ENCODE measurements at regions not wholly inside any gene's neighbourhood (a gene's known extent, or its start where the extent isn't known, plus 50 kb on each side); places are given as distances from the start of the nearest gene placed in this dataset.

DNA sequence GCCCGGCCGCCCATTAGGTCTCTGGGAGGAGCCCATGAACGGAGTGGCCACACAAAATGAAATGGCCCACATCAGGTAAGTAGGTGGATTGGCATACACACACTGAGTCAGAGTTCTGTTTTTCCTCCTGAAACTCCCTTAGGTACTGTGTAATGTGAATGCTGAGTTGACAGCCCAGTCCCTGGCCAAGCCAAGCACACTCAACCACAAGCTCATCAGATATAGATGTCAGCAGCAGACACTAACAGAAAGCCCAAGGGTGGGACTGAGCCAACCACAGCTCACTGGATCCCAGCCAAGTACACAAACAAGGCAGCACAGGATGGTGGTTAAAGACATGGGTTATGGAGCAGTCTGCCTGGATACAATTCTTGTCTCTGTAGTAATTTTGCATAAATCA lies 403.4 kb downstream of the GJA1 start:
- no peak overlapping the region for H3K27ac ChIP-seq (ENCODE audit: low read depth, low read length)
- peaks cover 8% of the 10 kb centered on the region for H3K4me1 ChIP-seq (ENCODE audit: control insufficient read depth, insufficient read depth, low read length, unreplicated experiment)
- no peak overlapping the region for H3K4me3 ChIP-seq (ENCODE audit: low read depth, low read length)
- no peaks in the 10 kb centered on the region for H3K27me3 ChIP-seq (ENCODE audit: insufficient read depth, low read length)
- H3K36me3 ChIP-seq (ENCODE audit: insufficient read depth, low read length): no peaks in the 10 kb centered on the region
- no peak overlapping the region for H2AFZ ChIP-seq (ENCODE audit: low read length, unreplicated experiment)
- H3K79me2 ChIP-seq (ENCODE audit: control insufficient read depth, insufficient read depth, low read length, unreplicated experiment): no peaks in the 10 kb centered on the region

DNA sequence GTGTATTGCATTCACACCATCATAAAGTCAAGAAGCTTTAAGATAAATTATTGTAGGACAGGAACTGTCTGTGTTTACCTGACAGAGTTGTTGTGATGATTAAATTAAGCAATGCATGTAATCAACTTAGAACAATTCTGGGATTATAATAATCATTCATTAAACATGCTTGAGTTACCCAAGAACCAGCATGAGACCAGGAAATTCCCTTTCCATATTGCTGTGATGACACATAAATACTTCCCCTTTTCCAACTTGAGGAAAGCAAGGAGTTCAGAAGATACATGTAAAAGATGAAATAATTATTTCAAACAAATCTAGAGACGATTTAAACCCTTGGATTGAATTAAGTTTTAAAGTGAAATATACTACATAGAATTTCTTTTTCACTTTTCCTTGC lies 404.4 kb downstream of the GJA1 start:
- H3K4me3 ChIP-seq (ENCODE audit: low read depth, low read length): no peak overlapping the region
- H3K36me3 ChIP-seq (ENCODE audit: insufficient read depth, low read length): no peaks in the 10 kb centered on the region
- no peak overlapping the region for H3K27ac ChIP-seq (ENCODE audit: low read depth, low read length)
- H3K27me3 ChIP-seq (ENCODE audit: insufficient read depth, low read length): no peaks in the 10 kb centered on the region
- no peak overlapping the region for H2AFZ ChIP-seq (ENCODE audit: low read length, unreplicated experiment)
- peaks cover 8% of the 10 kb centered on the region for H3K4me1 ChIP-seq (ENCODE audit: control insufficient read depth, insufficient read depth, low read length, unreplicated experiment)
- no peaks in the 10 kb centered on the region for H3K79me2 ChIP-seq (ENCODE audit: control insufficient read depth, insufficient read depth, low read length, unreplicated experiment)

DNA sequence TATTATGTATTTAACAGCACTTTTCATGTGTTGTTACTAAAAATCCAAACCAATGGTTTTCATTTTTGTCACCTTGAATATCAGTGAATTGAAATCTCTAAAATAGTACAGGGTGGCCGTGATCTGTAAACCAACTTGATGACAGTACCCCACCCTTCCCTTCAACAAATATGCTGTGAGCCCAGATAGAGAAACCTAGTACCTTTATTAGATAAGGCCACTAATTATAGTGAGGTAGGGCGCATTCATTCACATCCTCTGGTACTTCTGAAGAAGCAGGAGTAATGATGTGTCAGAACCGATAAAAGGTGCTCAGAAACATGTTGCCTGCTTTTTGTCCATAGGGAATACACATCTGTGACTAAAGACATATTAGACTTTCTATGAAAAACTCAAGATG lies 409.5 kb downstream of the GJA1 start:
- H3K4me1 ChIP-seq (ENCODE audit: control insufficient read depth, insufficient read depth, low read length, unreplicated experiment): peaks cover 9% of the 10 kb centered on the region
- H3K27ac ChIP-seq (ENCODE audit: low read depth, low read length): no peak overlapping the region
- H3K36me3 ChIP-seq (ENCODE audit: insufficient read depth, low read length): no peaks in the 10 kb centered on the region
- no peaks in the 10 kb centered on the region for H3K27me3 ChIP-seq (ENCODE audit: insufficient read depth, low read length)
- no peak overlapping the region for H2AFZ ChIP-seq (ENCODE audit: low read length, unreplicated experiment)
- H3K79me2 ChIP-seq (ENCODE audit: control insufficient read depth, insufficient read depth, low read length, unreplicated experiment): no peaks in the 10 kb centered on the region
- no peak overlapping the region for H3K4me3 ChIP-seq (ENCODE audit: low read depth, low read length)

DNA sequence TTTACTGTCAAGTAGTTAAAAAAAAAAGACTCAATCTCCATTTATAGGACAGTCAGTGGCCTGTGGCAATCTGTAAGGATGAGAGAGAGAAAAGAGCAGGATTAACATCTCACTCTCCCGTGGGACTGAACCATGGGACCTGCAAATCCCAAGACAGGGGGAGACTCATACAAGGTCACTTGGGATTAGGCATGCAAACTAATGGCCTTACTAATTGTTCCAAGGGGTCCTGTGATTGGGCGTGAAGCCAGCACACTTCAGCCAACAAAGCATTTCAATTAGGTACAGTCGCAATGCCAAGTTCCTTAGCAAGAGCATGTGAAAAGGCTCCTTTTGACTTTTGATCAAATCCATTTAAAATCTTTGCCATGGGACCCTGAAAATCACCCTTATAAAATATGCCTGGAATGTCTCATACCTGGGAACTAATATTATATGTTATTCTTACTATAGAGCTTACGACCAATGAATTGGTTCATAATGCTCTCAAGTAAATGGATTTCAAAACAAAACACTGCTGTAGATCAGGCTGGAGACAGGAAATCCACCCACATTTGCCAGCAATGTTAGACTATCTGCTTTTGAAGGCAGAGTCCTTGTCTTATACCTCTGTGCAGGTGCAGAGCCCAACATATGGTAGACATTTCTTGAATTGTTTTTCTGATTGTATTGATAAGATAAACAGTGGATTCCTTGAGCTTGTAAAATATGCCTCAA lies 412.5 kb downstream of the GJA1 start:
- Histone ChIP-seq H3K4me3 (ENCODE audit: low read depth, low read length) (no peak overlapping the region), H3K27me3 (ENCODE audit: insufficient read depth, low read length) (no peaks in the 10 kb centered on the region), H3K36me3 (ENCODE audit: insufficient read depth, low read length) (no peaks in the 10 kb centered on the region), H3K79me2 (ENCODE audit: control insufficient read depth, insufficient read depth, low read length, unreplicated experiment) (no peaks in the 10 kb centered on the region), H3K27ac (ENCODE audit: low read depth, low read length) (no peak overlapping the region), H3K4me1 (ENCODE audit: control insufficient read depth, insufficient read depth, low read length, unreplicated experiment) (peaks cover 9% of the 10 kb centered on the region), H2AFZ (ENCODE audit: low read length, unreplicated experiment) (no peak overlapping the region)

DNA sequence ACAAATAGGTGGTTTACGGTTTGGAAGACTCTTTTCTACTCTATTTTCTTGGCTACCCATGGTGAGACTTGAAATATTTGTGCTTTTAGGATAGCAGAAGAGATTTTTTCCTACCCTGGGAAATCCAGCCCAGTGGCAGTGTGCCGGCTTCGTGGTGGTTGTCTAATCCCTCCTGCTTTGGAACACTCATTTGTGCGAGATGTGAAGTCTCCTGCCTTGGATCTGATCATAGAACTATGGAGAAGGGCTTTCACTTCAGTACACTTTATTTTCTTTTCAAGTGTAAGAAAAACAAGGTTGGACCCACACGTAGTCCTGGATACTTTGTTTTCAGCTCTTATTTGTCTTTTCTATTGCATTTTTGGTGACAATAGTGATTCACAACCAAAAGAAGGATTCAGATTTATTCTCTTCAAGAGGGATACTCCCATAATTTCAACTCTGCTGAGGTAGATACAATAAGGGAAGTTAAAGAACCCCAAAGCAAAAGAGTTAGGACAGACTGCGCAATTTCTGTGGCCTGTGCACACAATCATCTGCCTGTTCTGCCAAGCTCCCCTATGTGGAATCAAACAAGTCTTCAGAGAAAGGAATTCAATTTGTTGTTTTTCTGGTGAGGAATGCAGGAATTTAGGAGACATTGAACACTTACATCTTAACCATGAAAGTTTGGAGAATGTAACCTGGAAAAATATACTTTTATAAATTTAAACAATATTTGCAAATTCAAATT lies 413.2 kb downstream of the GJA1 start:
- peaks cover 9% of the 10 kb centered on the region for H3K4me1 ChIP-seq (ENCODE audit: control insufficient read depth, insufficient read depth, low read length, unreplicated experiment)
- H3K27me3 ChIP-seq (ENCODE audit: insufficient read depth, low read length): no peaks in the 10 kb centered on the region
- H2AFZ ChIP-seq (ENCODE audit: low read length, unreplicated experiment): no peak overlapping the region
- no peaks in the 10 kb centered on the region for H3K36me3 ChIP-seq (ENCODE audit: insufficient read depth, low read length)
- no peak overlapping the region for H3K27ac ChIP-seq (ENCODE audit: low read depth, low read length)
- no peak overlapping the region for H3K4me3 ChIP-seq (ENCODE audit: low read depth, low read length)
- H3K79me2 ChIP-seq (ENCODE audit: control insufficient read depth, insufficient read depth, low read length, unreplicated experiment): no peaks in the 10 kb centered on the region

DNA sequence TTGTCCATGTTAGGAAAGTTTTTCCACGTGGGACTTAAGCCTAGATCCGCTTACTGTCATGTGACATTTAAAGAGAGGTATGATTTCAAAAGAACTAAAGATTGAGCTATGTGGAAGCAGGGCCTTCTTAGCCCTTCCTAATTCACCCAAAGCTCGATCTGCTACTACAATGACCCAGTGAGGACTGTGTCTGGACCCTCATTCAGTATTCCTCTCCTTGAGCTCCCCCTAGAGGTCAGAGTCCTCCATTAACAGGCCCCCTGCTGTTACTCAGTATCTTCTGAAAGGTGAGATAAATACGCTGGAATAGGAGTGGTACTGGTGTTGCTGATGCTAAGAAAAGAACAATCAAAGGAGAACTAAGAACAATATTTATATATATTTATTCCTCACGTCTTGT lies 414.0 kb downstream of the GJA1 start:
- no peak overlapping the region for H3K27ac ChIP-seq (ENCODE audit: low read depth, low read length)
- peaks cover 9% of the 10 kb centered on the region for H3K4me1 ChIP-seq (ENCODE audit: control insufficient read depth, insufficient read depth, low read length, unreplicated experiment)
- H3K27me3 ChIP-seq (ENCODE audit: insufficient read depth, low read length): no peaks in the 10 kb centered on the region
- H3K36me3 ChIP-seq (ENCODE audit: insufficient read depth, low read length): no peaks in the 10 kb centered on the region
- no peak overlapping the region for H3K4me3 ChIP-seq (ENCODE audit: low read depth, low read length)
- no peaks in the 10 kb centered on the region for H3K79me2 ChIP-seq (ENCODE audit: control insufficient read depth, insufficient read depth, low read length, unreplicated experiment)
- H2AFZ ChIP-seq (ENCODE audit: low read length, unreplicated experiment): no peak overlapping the region

- Histone ChIP-seq H3K4me1 (ENCODE audit: control insufficient read depth, insufficient read depth, low read length, unreplicated experiment) (peaks cover 9% of the 10 kb centered on the region), H3K36me3 (ENCODE audit: insufficient read depth, low read length) (no peaks in the 10 kb centered on the region), H3K27ac (ENCODE audit: low read depth, low read length) (no peak overlapping the region), H3K27me3 (ENCODE audit: insufficient read depth, low read length) (no peaks in the 10 kb centered on the region), H3K4me3 (ENCODE audit: low read depth, low read length) (no peak overlapping the region), H2AFZ (ENCODE audit: low read length, unreplicated experiment) (no peak overlapping the region), H3K79me2 (ENCODE audit: control insufficient read depth, insufficient read depth, low read length, unreplicated experiment) (no peaks in the 10 kb centered on the region)
Measured at GRCh38 chr6:121851056-121851455, 415.6 kb downstream of the GJA1 start.

- H2AFZ ChIP-seq (ENCODE audit: low read length, unreplicated experiment): no peak overlapping the region
Measured at GRCh38 chr6:121853686-121854085, 418.2 kb downstream of the GJA1 start.

DNA sequence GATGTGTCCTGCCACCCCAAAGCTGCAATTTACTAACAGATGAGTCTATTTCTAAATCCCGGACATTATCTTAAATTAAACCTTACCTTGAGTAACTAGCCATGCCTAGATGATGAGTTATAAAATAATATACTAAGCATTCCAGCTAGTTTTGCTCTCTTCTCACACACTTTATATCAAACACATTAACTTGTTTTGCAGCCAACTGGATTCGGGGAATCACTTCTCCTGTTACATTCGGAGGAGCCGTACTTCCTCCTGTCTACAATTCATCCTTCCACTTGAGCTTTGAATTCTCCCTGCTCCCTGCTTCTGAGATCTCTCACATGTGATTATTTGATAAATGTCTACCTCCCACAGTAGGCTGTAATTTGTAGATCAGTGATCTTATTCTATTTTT lies 420.1 kb downstream of the GJA1 start:
- Histone ChIP-seq H3K4me3 (ENCODE audit: low read depth, low read length) (no peak overlapping the region), H3K79me2 (ENCODE audit: control insufficient read depth, insufficient read depth, low read length, unreplicated experiment) (no peaks in the 10 kb centered on the region), H3K27me3 (ENCODE audit: insufficient read depth, low read length) (no peaks in the 10 kb centered on the region), H3K36me3 (ENCODE audit: insufficient read depth, low read length) (no peaks in the 10 kb centered on the region), H2AFZ (ENCODE audit: low read length, unreplicated experiment) (no peak overlapping the region), H3K27ac (ENCODE audit: low read depth, low read length) (no peak overlapping the region), H3K4me1 (ENCODE audit: control insufficient read depth, insufficient read depth, low read length, unreplicated experiment) (no peaks in the 10 kb centered on the region)

More at GRCh38 chr6:121853686-121854085, 418.2 kb downstream of the GJA1 start:
- H3K4me3 ChIP-seq (ENCODE audit: low read depth, low read length): no peak overlapping the region
- H3K27me3 ChIP-seq (ENCODE audit: insufficient read depth, low read length): no peaks in the 10 kb centered on the region
- H3K79me2 ChIP-seq (ENCODE audit: control insufficient read depth, insufficient read depth, low read length, unreplicated experiment): no peaks in the 10 kb centered on the region
- H3K4me1 ChIP-seq (ENCODE audit: control insufficient read depth, insufficient read depth, low read length, unreplicated experiment): peaks cover 3% of the 10 kb centered on the region
- no peak overlapping the region for H3K27ac ChIP-seq (ENCODE audit: low read depth, low read length)
- no peaks in the 10 kb centered on the region for H3K36me3 ChIP-seq (ENCODE audit: insufficient read depth, low read length)

DNA sequence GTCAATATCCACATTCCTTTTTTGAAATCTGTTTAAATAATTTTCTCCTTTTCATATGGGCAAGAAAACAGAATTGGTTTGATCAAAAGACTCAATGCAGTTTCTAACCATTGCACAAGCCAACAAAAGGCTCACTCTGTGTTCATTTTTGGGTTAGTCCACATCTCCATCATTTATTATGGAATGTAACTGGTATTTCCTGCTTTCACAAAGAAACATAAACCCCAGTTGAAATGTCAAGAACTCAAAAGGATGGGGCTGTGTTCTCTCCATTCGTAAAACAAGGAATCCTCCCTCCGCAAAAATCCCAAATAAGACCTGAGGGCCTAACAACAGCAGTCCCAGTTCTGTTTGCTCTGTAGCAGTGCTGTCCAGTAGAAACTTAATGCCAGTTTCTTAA lies 420.9 kb downstream of the GJA1 start:
- H3K4me3 ChIP-seq (ENCODE audit: low read depth, low read length): no peak overlapping the region
- no peaks in the 10 kb centered on the region for H3K79me2 ChIP-seq (ENCODE audit: control insufficient read depth, insufficient read depth, low read length, unreplicated experiment)
- H2AFZ ChIP-seq (ENCODE audit: low read length, unreplicated experiment): peak overlapping the region; percentile 10

GRCh38 chr6:121857551-121857950 lies 422.1 kb downstream of the GJA1 start:
- H3K4me1 ChIP-seq (ENCODE audit: control insufficient read depth, insufficient read depth, low read length, unreplicated experiment): no peaks in the 10 kb centered on the region
- no peaks in the 10 kb centered on the region for H3K36me3 ChIP-seq (ENCODE audit: insufficient read depth, low read length)

More for the DNA sequence above, 420.9 kb downstream of the GJA1 start:
- Histone ChIP-seq H3K27ac (ENCODE audit: low read depth, low read length) (no peak overlapping the region), H3K4me1 (ENCODE audit: control insufficient read depth, insufficient read depth, low read length, unreplicated experiment) (no peaks in the 10 kb centered on the region), H3K27me3 (ENCODE audit: insufficient read depth, low read length) (no peaks in the 10 kb centered on the region), H3K36me3 (ENCODE audit: insufficient read depth, low read length) (no peaks in the 10 kb centered on the region)

More at GRCh38 chr6:121857551-121857950, 422.1 kb downstream of the GJA1 start:
- no peak overlapping the region for H3K27ac ChIP-seq (ENCODE audit: low read depth, low read length)
- H3K79me2 ChIP-seq (ENCODE audit: control insufficient read depth, insufficient read depth, low read length, unreplicated experiment): no peaks in the 10 kb centered on the region
- H3K27me3 ChIP-seq (ENCODE audit: insufficient read depth, low read length): no peaks in the 10 kb centered on the region
- no peak overlapping the region for H2AFZ ChIP-seq (ENCODE audit: low read length, unreplicated experiment)
- H3K4me3 ChIP-seq (ENCODE audit: low read depth, low read length): no peak overlapping the region
